ENCODE measurements at regions not wholly inside any gene's neighbourhood (a gene's known extent, or its start where the extent isn't known, plus 50 kb on each side); places are given as distances from the start of the nearest gene placed in this dataset.

- no peak for TF ChIP-seq PPARD (CRISPR knock-in tag; IDR thresholded peaks at IDR 0.05)
- TF ChIP-seq NBN (IDR thresholded peaks at IDR 0.05; ENCODE audit: low read depth) = no peak
- TF ChIP-seq POLR3G (IDR thresholded peaks at IDR 0.05; ENCODE audit: extremely low read depth, insufficient read length, insufficient replicate concordance) = no peak
- TF ChIP-seq THRB (CRISPR knock-in tag; conservative IDR thresholded peaks at IDR 0.05) = no peak
- no peak overlapping the region for H3K4me3 ChIP-seq
- H3K9ac ChIP-seq (ENCODE audit: insufficient read depth in 1 of 2, low read depth in 2 of 2, low read length in 2 of 2) = no peak overlapping the region
- H3K4me1 ChIP-seq (replicated peaks in 1 of 2; ENCODE audit: control insufficient read depth in 2 of 2, insufficient read depth in 2 of 2, low read length in 2 of 2) = no peaks in the 10 kb centered on the region
- H3K27ac ChIP-seq (ENCODE audit: extremely low read depth, low read depth, low read length) = no peak overlapping the region
- DNase-seq (ENCODE audit: extremely low read depth in 1 of 4, low spot score in 3 of 4) = no peak
- 3% methylated on average over 2 of the region's 2 CpGs for WGBS (ENCODE audit: insufficient coverage, low coverage, missing lambda C conversion rate)
- intact Hi-C loops (cut with micrococcal nuclease) = no loop called here
- ChIA-PET POLR2A (no interaction called here), CTCF (ENCODE audit: low intra/inter-chr PET ratio) (no interaction called here)
- in situ Hi-C loops (cut with MboI) = no loop called here
- no peaks in the 10 kb centered on the region for H3K9me1 ChIP-seq (ENCODE audit: control insufficient read depth, insufficient read depth, low read length)
- no peaks in the 10 kb centered on the region for H3K9me3 ChIP-seq (replicated peaks; ENCODE audit: control insufficient read depth, insufficient read depth, low read depth, low read length)
- no peak overlapping the region for H3K4me2 ChIP-seq (ENCODE audit: insufficient read depth, low read length)
- no peak for ATAC-seq
- no peak for FAIRE-seq
- BruUV-seq (replicated peaks) = no TSS peak
- no peaks in the 10 kb centered on the region for H3K27me3 ChIP-seq (ENCODE audit: control insufficient read depth in 2 of 2, insufficient read depth in 2 of 2, low read length in 2 of 2)
- H3K36me3 ChIP-seq (ENCODE audit: control insufficient read depth, insufficient read depth, low read length) = no peaks in the 10 kb centered on the region
- no peaks in the 10 kb centered on the region for H4K20me1 ChIP-seq (replicated peaks; ENCODE audit: control insufficient read depth, insufficient read depth, low read length)
- no peaks in the 10 kb centered on the region for H3K79me2 ChIP-seq (ENCODE audit: control insufficient read depth, insufficient read depth, low read length)
- H2AFZ ChIP-seq (ENCODE audit: low read depth, low read length) = no peak overlapping the region
These were observed 400.2 kb upstream of the SGCD start for GRCh38 chr5:155926766-155927165.

- Histone ChIP-seq H3K4me2 (ENCODE audit: insufficient read depth, low read length) (no peak overlapping the region), H3K79me2 (ENCODE audit: control insufficient read depth, insufficient read depth, low read length) (no peaks in the 10 kb centered on the region), H3K9ac (ENCODE audit: insufficient read depth in 1 of 2, low read depth in 2 of 2, low read length in 2 of 2) (no peak overlapping the region), H3K9me3 (replicated peaks; ENCODE audit: control insufficient read depth, insufficient read depth, low read depth, low read length) (no peaks in the 10 kb centered on the region), H3K4me1 (replicated peaks in 1 of 2; ENCODE audit: control insufficient read depth in 2 of 2, insufficient read depth in 2 of 2, low read length in 2 of 2) (no peaks in the 10 kb centered on the region), H3K27me3 (ENCODE audit: control insufficient read depth in 2 of 2, insufficient read depth in 2 of 2, low read length in 2 of 2) (no peaks in the 10 kb centered on the region), H2AFZ (ENCODE audit: low read depth, low read length) (no peak overlapping the region), H4K20me1 (replicated peaks; ENCODE audit: control insufficient read depth, insufficient read depth, low read length) (no peaks in the 10 kb centered on the region), H3K36me3 (ENCODE audit: control insufficient read depth, insufficient read depth, low read length) (no peaks in the 10 kb centered on the region), H3K27ac (ENCODE audit: extremely low read depth, low read depth, low read length) (no peak overlapping the region), H3K4me3 (no peak overlapping the region), H3K9me1 (ENCODE audit: control insufficient read depth, insufficient read depth, low read length) (no peaks in the 10 kb centered on the region)
- in situ Hi-C loops (cut with MboI) = no loop called here
- no peak for ATAC-seq
- no TSS peak for BruUV-seq (replicated peaks)
- intact Hi-C loops (cut with micrococcal nuclease) = no loop called here
- CTCF ChIA-PET (ENCODE audit: low intra/inter-chr PET ratio) = no interaction called here
- no peak for FAIRE-seq
- 0% methylated on average over 2 of the region's 2 CpGs for WGBS (ENCODE audit: insufficient coverage, low coverage, missing lambda C conversion rate)
- no peak for DNase-seq (ENCODE audit: extremely low read depth in 1 of 4, low spot score in 3 of 4)
- POLR2A ChIA-PET = no interaction called here
- TF ChIP-seq FOS (IDR thresholded peaks at IDR 0.05; ENCODE audit: extremely low read depth, insufficient read length) (no peak), ZNF695 (CRISPR knock-in tag; IDR thresholded peaks at IDR 0.05) (no peak), DEAF1 (CRISPR knock-in tag; IDR thresholded peaks at IDR 0.05) (no peak), DPF2 (IDR thresholded peaks at IDR 0.05) (no peak), RNF2 (IDR thresholded peaks at IDR 0.05) (no peak), TARDBP (IDR thresholded peaks at IDR 0.05) (no peak), ELK1 (CRISPR knock-in tag; IDR thresholded peaks at IDR 0.05) (no peak), NUFIP1 (IDR thresholded peaks at IDR 0.05; ENCODE audit: partially characterized antibody) (no peak), IRF9 (tag; IDR thresholded peaks at IDR 0.05) (no peak)
These were observed 397.9 kb upstream of the SGCD start for GRCh38 chr5:155929112-155929511.
